ENCODE measurements at regions not wholly inside any gene's neighbourhood (a gene's known extent, or its start where the extent isn't known, plus 50 kb on each side); places are given as distances from the start of the nearest gene placed in this dataset.
"Not testable (repeated sequence)": the region's sequence is repeated elsewhere in the genome, so short reads cannot be mapped to it uniquely, and the experiment has no call there.

- no peaks in the 10 kb centered on the region for H3K36me3 ChIP-seq (ENCODE audit: control insufficient read depth, insufficient read depth, low read length)
- intact Hi-C loops (cut with micrococcal nuclease; ENCODE audit: unreplicated experiment), result no loop called here
Observed at GRCh38 chr18:39209173-39209572, 1643.6 kb upstream of the CELF4 start.

GRCh38 chr18:39208729-39209128 lies 1643.1 kb upstream of the CELF4 start:
- Histone ChIP-seq H3K36me3 (ENCODE audit: control insufficient read depth, insufficient read depth, low read length) (no peaks in the 10 kb centered on the region), H3K4me3 (ENCODE audit: low read depth, low read length) (no peak overlapping the region), H3K27me3 (replicated peaks; ENCODE audit: control insufficient read depth, insufficient read depth, low read length) (no peaks in the 10 kb centered on the region), H3K4me1 (no peaks in the 10 kb centered on the region), H3K9me3 (no peaks in the 10 kb centered on the region)
- no peak overlapping the region for H3K27ac Mint-ChIP-seq (ENCODE audit: unreplicated experiment)
- H3K4me3 Mint-ChIP-seq (ENCODE audit: unreplicated experiment), result no peak overlapping the region
- no peaks in the 10 kb centered on the region for H3K9me3 Mint-ChIP-seq (ENCODE audit: unreplicated experiment)
- CTCF ChIA-PET, result no interaction called here
- H3K36me3 Mint-ChIP-seq (ENCODE audit: insufficient read depth, unreplicated experiment), result no peaks in the 10 kb centered on the region
- H3K27me3 Mint-ChIP-seq (ENCODE audit: insufficient read depth, unreplicated experiment), result no peaks in the 10 kb centered on the region
- no peak for TF ChIP-seq CTCF (IDR thresholded peaks at IDR 0.05; ENCODE audit: insufficient read depth in 1 of 2, low read depth in 1 of 2, low read length in 1 of 2, severe bottlenecking in 1 of 2, unreplicated experiment in 1 of 2)
- no peak for DNase-seq
- POLR2A ChIA-PET, result no interaction called here
- BruUV-seq (replicated peaks), result no TSS peak
- intact Hi-C loops (cut with micrococcal nuclease; ENCODE audit: unreplicated experiment), result no loop called here
- no peaks in the 10 kb centered on the region for H3K4me1 Mint-ChIP-seq (ENCODE audit: low read depth, unreplicated experiment)

More at GRCh38 chr18:39209173-39209572, 1643.6 kb upstream of the CELF4 start:
- no peak for DNase-seq
- Mint-ChIP-seq H3K4me1 (ENCODE audit: low read depth, unreplicated experiment) (no peaks in the 10 kb centered on the region), H3K27ac (ENCODE audit: unreplicated experiment) (no peak overlapping the region), H3K4me3 (ENCODE audit: unreplicated experiment) (no peak overlapping the region), H3K9me3 (ENCODE audit: unreplicated experiment) (no peaks in the 10 kb centered on the region), H3K36me3 (ENCODE audit: insufficient read depth, unreplicated experiment) (no peaks in the 10 kb centered on the region), H3K27me3 (ENCODE audit: insufficient read depth, unreplicated experiment) (no peaks in the 10 kb centered on the region)
- Histone ChIP-seq H3K4me1 (no peaks in the 10 kb centered on the region), H3K4me3 (ENCODE audit: low read depth, low read length) (no peak overlapping the region), H3K9me3 (no peaks in the 10 kb centered on the region), H3K27me3 (replicated peaks; ENCODE audit: control insufficient read depth, insufficient read depth, low read length) (no peaks in the 10 kb centered on the region)
- ChIA-PET CTCF (no interaction called here), POLR2A (no interaction called here)
- BruUV-seq (replicated peaks), result no TSS peak
- TF ChIP-seq CTCF (IDR thresholded peaks at IDR 0.05; ENCODE audit: insufficient read depth in 1 of 2, low read depth in 1 of 2, low read length in 1 of 2, severe bottlenecking in 1 of 2, unreplicated experiment in 1 of 2), result no peak

GRCh38 chr18:39208190-39208589 lies 1642.6 kb upstream of the CELF4 start:
- Histone ChIP-seq H3K27me3 (replicated peaks; ENCODE audit: control insufficient read depth, insufficient read depth, low read length) (no peaks in the 10 kb centered on the region), H3K4me3 (ENCODE audit: low read depth, low read length) (no peak overlapping the region), H3K36me3 (ENCODE audit: control insufficient read depth, insufficient read depth, low read length) (no peaks in the 10 kb centered on the region), H3K9me3 (no peaks in the 10 kb centered on the region), H3K4me1 (no peaks in the 10 kb centered on the region)
- ChIA-PET CTCF (no interaction called here), POLR2A (interaction anchor here (0.6 kb wide), 1 partner anchor 451 kb away, joined by 3 read pairs; no protein-coding TSS in a partner anchor)
- Mint-ChIP-seq H3K4me3 (ENCODE audit: unreplicated experiment) (no peak overlapping the region), H3K27me3 (ENCODE audit: insufficient read depth, unreplicated experiment) (no peaks in the 10 kb centered on the region), H3K36me3 (ENCODE audit: insufficient read depth, unreplicated experiment) (no peaks in the 10 kb centered on the region), H3K27ac (ENCODE audit: unreplicated experiment) (no peak overlapping the region), H3K9me3 (ENCODE audit: unreplicated experiment) (no peaks in the 10 kb centered on the region), H3K4me1 (ENCODE audit: low read depth, unreplicated experiment) (no peaks in the 10 kb centered on the region)
- TF ChIP-seq CTCF (IDR thresholded peaks at IDR 0.05; ENCODE audit: insufficient read depth in 1 of 2, low read depth in 1 of 2, low read length in 1 of 2, severe bottlenecking in 1 of 2, unreplicated experiment in 1 of 2), result no peak
- intact Hi-C loops (cut with micrococcal nuclease; ENCODE audit: unreplicated experiment), result no loop called here
- no peak for DNase-seq
- BruUV-seq (replicated peaks), result no TSS peak

GRCh38 chr18:39206398-39207103 lies 1641.0 kb upstream of the CELF4 start:
- H3K4me3 Mint-ChIP-seq (ENCODE audit: unreplicated experiment); H3K27me3 Mint-ChIP-seq (ENCODE audit: insufficient read depth, unreplicated experiment); H3K27ac Mint-ChIP-seq (ENCODE audit: unreplicated experiment); H3K27me3 ChIP-seq (replicated peaks; ENCODE audit: control insufficient read depth, insufficient read depth, low read length); H3K36me3 ChIP-seq (ENCODE audit: control insufficient read depth, insufficient read depth, low read length); CTCF ChIA-PET; POLR2A ChIA-PET; BruUV-seq (replicated peaks); intact Hi-C loops (cut with micrococcal nuclease; ENCODE audit: unreplicated experiment); DNase-seq; H3K4me1 ChIP-seq; H3K9me3 Mint-ChIP-seq (ENCODE audit: unreplicated experiment); H3K4me1 Mint-ChIP-seq (ENCODE audit: low read depth, unreplicated experiment); H3K9me3 ChIP-seq; H3K4me3 ChIP-seq (ENCODE audit: low read depth, low read length); H3K36me3 Mint-ChIP-seq (ENCODE audit: insufficient read depth, unreplicated experiment): not testable (repeated sequence)

All from Caco-2 (cell line).